HCT116 (cell line): ENCODE measurements at regions not wholly inside any gene's neighbourhood (a gene's known extent, or its start where the extent isn't known, plus 50 kb on each side); places are given as distances from the start of the nearest gene placed in this dataset.
A peak's percentile ranks its signal among the peaks of the same experiment; 100 is the strongest.

Experiments
- ATAC-seq: fragments of 200-7000 bp; cut with Tn5 transposase; 2 replicates; pipeline ENCODE4 v1.9.1; 2020; ENCODE audit warnings: mild to moderate bottlenecking, moderate library complexity
- BruUV-seq: library from RNA; stranded (reverse); fragments of 400-500 nt; replicated peaks from 2 replicates; lab custom pipeline; 2021; lab: Mats Ljungman, UMichigan
- CTCF ChIA-PET: fragments of 300-600 bp; sonication (Branson Sonifier 250); formaldehyde crosslinking; loops from one replicate; lab custom pipeline; 2021; ENCODE audit warnings: antibody characterized with exemption; lab: Charles Lee
- POLR2A ChIA-PET: fragments of 300-600, 350-600 bp; sonication (Branson Sonifier 250); formaldehyde crosslinking; loops from one replicate; lab custom pipeline; 2021; ENCODE audit warnings: antibody characterized with exemption; lab: Charles Lee
- RAD21 ChIA-PET, 2 experiments: fragments of 300-600 bp; sonication (Branson Sonifier 250); formaldehyde crosslinking; loops; one replicate each; lab custom pipeline; 2023; ENCODE audit warnings: low total read pairs in 2 of 2; ENCODE audit not compliant: uncharacterized antibody in 2 of 2, unreplicated experiment in 2 of 2, low non-redundant PET in 1 of 2; lab: Charles Lee
- DNase-seq: peaks from one replicate; pipeline ENCODE4 v3.0.0-alpha.2; 2010; ENCODE audit warnings: low read depth, low spot score
- H2AFZ ChIP-seq: fragments of 200-600 bp; shearing (Covaris generic), sonication (generic); 2 replicates; pipeline ENCODE4 v1.6.1; 2017; ENCODE audit warnings: low read depth, mixed run types, mixed read lengths, antibody characterized with exemption, low read length; ENCODE audit not compliant: poor library complexity, severe bottlenecking
- H3K27ac ChIP-seq: 2 replicates; pipeline ENCODE4 v1.5.1; 2012; ENCODE audit warnings: low read depth, low read length
- H3K27me3 ChIP-seq: fragments of 200-600 bp; sonication (generic); 2 replicates; pipeline ENCODE4 v1.6.1; 2016; ENCODE audit warnings: mixed run types, low read length, mixed read lengths; ENCODE audit not compliant: insufficient read depth
- H3K36me3 ChIP-seq, 2 experiments: fragments of 200-500 bp in 1 of 2; fragments of 200-600 bp in 1 of 2; sonication (Bioruptor generic) in 1 of 2; sonication (generic) in 1 of 2; 2 replicates each; pipeline versions ENCODE4 v1.5.1 to v1.6.1; 2014 to 2016; ENCODE audit warnings: low read length in 2 of 2, inconsistent platforms in 1 of 2, mixed read lengths in 1 of 2, mixed run types in 1 of 2; ENCODE audit not compliant: insufficient read depth in 2 of 2, control insufficient read depth in 1 of 2
- H3K4me1 ChIP-seq, 2 experiments: fragments of 200-600 bp in 1 of 2; sonication (generic) in 1 of 2; 2 replicates each; pipeline versions ENCODE4 v1.5.1 to v1.6.1; 2012 to 2017; ENCODE audit warnings: low read length in 2 of 2, inconsistent platforms in 1 of 2, mild to moderate bottlenecking in 1 of 2, mixed read lengths in 1 of 2, mixed run types in 1 of 2, moderate library complexity in 1 of 2; ENCODE audit not compliant: insufficient read depth in 2 of 2, control insufficient read depth in 1 of 2
- H3K4me2 ChIP-seq: fragments of 200-600 bp; sonication (generic); 2 replicates; pipeline ENCODE4 v1.6.1; 2017; ENCODE audit warnings: mixed run types, low read length, mixed read lengths
- H3K4me3 ChIP-seq, 2 experiments: fragments of 200-600 bp in 1 of 2; sonication (generic) in 1 of 2; replicated peaks in 1 of 2; 2 replicates each; pipeline ENCODE4 v1.5.1; 2011 to 2016; ENCODE audit warnings: low read length in 2 of 2, control low read depth in 1 of 2, low read depth in 1 of 2, mild to moderate bottlenecking in 1 of 2, mixed read lengths in 1 of 2, mixed run types in 1 of 2
- H3K79me2 ChIP-seq: fragments of 200-600 bp; sonication (generic); 2 replicates; pipeline ENCODE4 v1.6.1; 2017; ENCODE audit warnings: mild to moderate bottlenecking, mixed run types, low read length, moderate library complexity, mixed read lengths; ENCODE audit not compliant: insufficient read depth
- H3K9ac ChIP-seq: fragments of 200-600 bp; sonication (generic); 2 replicates; pipeline ENCODE4 v1.6.1; 2016; ENCODE audit warnings: low read length, mixed read lengths
- H3K9me2 ChIP-seq: fragments of 200-600 bp; sonication (generic), shearing (Covaris generic); 2 replicates; pipeline ENCODE4 v1.6.1; 2017; ENCODE audit warnings: mixed run types, mild to moderate bottlenecking, moderate library complexity; ENCODE audit not compliant: insufficient read depth
- H3K9me3 ChIP-seq, 2 experiments: fragments of 200-500 bp in 1 of 2; fragments of 200-600 bp in 1 of 2; sonication (Bioruptor generic) in 1 of 2; sonication (generic) in 1 of 2; 2 replicates each; pipeline ENCODE4 v1.6.1; 2014 to 2017; ENCODE audit warnings: low read length in 2 of 2, mixed read lengths in 2 of 2, inconsistent platforms in 1 of 2, low read depth in 1 of 2, mild to moderate bottlenecking in 1 of 2, mixed run types in 1 of 2, moderate library complexity in 1 of 2; ENCODE audit not compliant: control insufficient read depth in 1 of 2, insufficient read depth in 1 of 2
- H4K20me1 ChIP-seq: fragments of 200-600 bp; sonication (generic), shearing (Covaris generic); 2 replicates; pipeline ENCODE4 v1.6.1; 2017; ENCODE audit warnings: mixed run types, mild to moderate bottlenecking, moderate library complexity; ENCODE audit not compliant: insufficient read depth
- CEBPB ChIP-seq: IDR thresholded peaks from 2 replicates; pipeline ENCODE4 v1.6.1; 2012; ENCODE audit warnings: low read depth
- EGR1 ChIP-seq: IDR thresholded peaks from 2 replicates; pipeline ENCODE4 v1.6.1; 2012; ENCODE audit warnings: low read depth
- ELF1 ChIP-seq: IDR thresholded peaks from 2 replicates; pipeline ENCODE4 v1.6.1; 2012; ENCODE audit warnings: low read depth, borderline replicate concordance
- EZH2 ChIP-seq: fragments of 200-600 bp; sonication (generic); IDR thresholded peaks from 2 replicates; pipeline ENCODE4 v1.6.1; 2017; ENCODE audit warnings: antibody characterized with exemption, mixed run types
- FOSL1 ChIP-seq: IDR thresholded peaks from 2 replicates; pipeline ENCODE4 v1.6.1; 2012; ENCODE audit warnings: low read depth
- JUND ChIP-seq: IDR thresholded peaks from 2 replicates; pipeline ENCODE4 v1.6.1; 2012
- POLR2AphosphoS5 ChIP-seq: IDR thresholded peaks from 2 replicates; pipeline ENCODE4 v1.6.1; 2011; ENCODE audit warnings: mild to moderate bottlenecking, low read depth, low read length, moderate library complexity
- RAD21 ChIP-seq: IDR thresholded peaks from 2 replicates; pipeline ENCODE4 v1.6.1; 2012; ENCODE audit warnings: low read depth, mild to moderate bottlenecking
- SIN3A ChIP-seq: IDR thresholded peaks from 2 replicates; pipeline ENCODE4 v1.6.1; 2012; ENCODE audit warnings: low read depth
- SRF ChIP-seq: IDR thresholded peaks from 2 replicates; pipeline ENCODE4 v1.6.1; 2012; ENCODE audit warnings: low read depth
- TCF7L2 ChIP-seq: IDR thresholded peaks from 2 replicates; pipeline ENCODE4 v1.7.0; 2011; ENCODE audit warnings: borderline replicate concordance, inconsistent platforms; ENCODE audit not compliant: insufficient read depth, insufficient read length; ENCODE audit errors: extremely low read depth
- YY1 ChIP-seq: IDR thresholded peaks from 2 replicates; pipeline ENCODE4 v1.6.1; 2011; ENCODE audit warnings: low read length, low read depth, moderate library complexity, mild to moderate bottlenecking; ENCODE audit not compliant: insufficient replicate concordance; ENCODE audit errors: extremely low read depth
- intact Hi-C: fragments of 100-400 bp; cut with micrococcal nuclease; formaldehyde crosslinking; loops from 2 replicates; pipeline ENCODE4 v1.10.0; 2022
- TF ChIP-seq, protein P1 (sequence below): IDR thresholded peaks from 2 replicates; pipeline ENCODE4 v1.6.1; 2012
- TF ChIP-seq, protein P2 (sequence below), 3 experiments: fragments of 200-600 bp in 1 of 3; sonication (generic) in 1 of 3; IDR thresholded peaks in 2 of 3; conservative IDR thresholded peaks in 1 of 3; 2 replicates each; pipeline ENCODE4 v1.5.1; 2012 to 2017; ENCODE audit warnings: low read depth in 2 of 3, low read length in 2 of 3, antibody characterized with exemption in 1 of 3, borderline replicate concordance in 1 of 3, control low read depth in 1 of 3, mild to moderate bottlenecking in 1 of 3, mixed read lengths in 1 of 3, mixed run types in 1 of 3, moderate library complexity in 1 of 3; ENCODE audit not compliant: insufficient read depth in 1 of 3
- TF ChIP-seq, protein P3 (sequence below): IDR thresholded peaks from 2 replicates; pipeline ENCODE4 v1.6.1; 2012

DNA sequence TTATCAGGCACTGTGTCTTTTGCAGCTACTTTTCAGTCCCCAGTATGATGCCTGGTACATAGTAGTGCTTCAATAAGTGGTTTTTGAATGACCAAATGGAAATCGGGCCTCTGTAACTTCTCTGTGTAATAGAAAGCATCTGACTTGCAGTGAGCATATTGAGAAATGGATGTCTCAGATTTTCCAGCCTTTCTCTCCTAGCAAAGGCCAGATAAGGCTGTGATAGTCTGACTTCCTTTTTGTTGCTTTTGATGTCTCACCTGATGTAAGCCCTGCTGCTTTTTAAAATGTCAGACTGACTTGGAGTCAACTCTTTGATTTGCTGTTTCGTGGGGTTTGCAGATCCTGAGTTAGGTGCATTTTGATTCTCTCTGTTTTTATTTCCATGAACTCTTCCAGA lies 590.0 kb upstream of the ZNF608 start:
- Histone ChIP-seq H3K4me1 (no peaks in the 10 kb centered on the region), H2AFZ (no peak overlapping the region), H3K27me3 (no peaks in the 10 kb centered on the region), H3K9ac (no peak overlapping the region), H3K4me3 (no peak overlapping the region), H3K9me2 (no peaks in the 10 kb centered on the region), H3K79me2 (no peaks in the 10 kb centered on the region), H4K20me1 (no peaks in the 10 kb centered on the region), H3K9me3 (no peaks in the 10 kb centered on the region), H3K36me3 (no peaks in the 10 kb centered on the region), H3K4me2 (no peak overlapping the region), H3K27ac (no peak overlapping the region)
- TF ChIP-seq CEBPB (no peak), JUND (no peak), TCF7L2 (peak; percentile 66)
- TF ChIP-seq, protein P1, sequence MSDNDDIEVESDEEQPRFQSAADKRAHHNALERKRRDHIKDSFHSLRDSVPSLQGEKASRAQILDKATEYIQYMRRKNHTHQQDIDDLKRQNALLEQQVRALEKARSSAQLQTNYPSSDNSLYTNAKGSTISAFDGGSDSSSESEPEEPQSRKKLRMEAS: no peak
- ATAC-seq (no peak), DNase-seq (no peak)
- ChIA-PET POLR2A (no interaction called here), CTCF (no interaction called here), RAD21 (no interaction called here)
- intact Hi-C loops: no loop called here
- BruUV-seq: no TSS peak

DNA sequence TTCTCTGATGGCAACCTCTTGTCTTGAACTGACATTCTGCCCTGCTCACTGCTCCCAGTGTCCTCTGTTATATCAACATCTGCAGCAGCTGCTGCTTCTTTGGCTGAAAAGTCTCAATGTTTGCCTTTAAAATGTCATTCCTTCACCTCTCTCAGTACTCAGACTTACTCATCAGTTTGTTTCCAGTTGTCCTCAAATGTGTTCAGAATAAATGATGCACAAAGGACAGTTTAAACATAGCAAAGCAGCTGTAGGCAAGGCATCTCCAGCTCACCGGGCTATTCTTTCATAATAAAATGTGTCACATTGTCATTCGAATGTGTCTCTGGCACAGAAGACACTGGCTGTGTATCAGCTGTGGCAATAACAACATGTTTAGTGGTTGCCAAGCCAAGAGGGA lies 590.9 kb upstream of the ZNF608 start:
- POLR2A ChIA-PET: no interaction called here
- H3K79me2 ChIP-seq: no peaks in the 10 kb centered on the region
- CTCF ChIA-PET: no interaction called here
- H3K36me3 ChIP-seq: no peaks in the 10 kb centered on the region
- RAD21 ChIA-PET: no interaction called here
- H3K9ac ChIP-seq: no peak overlapping the region
- no peaks in the 10 kb centered on the region for H3K9me2 ChIP-seq
- no peak overlapping the region for H3K4me3 ChIP-seq
- no peaks in the 10 kb centered on the region for H3K9me3 ChIP-seq
- TF ChIP-seq, protein P2, sequence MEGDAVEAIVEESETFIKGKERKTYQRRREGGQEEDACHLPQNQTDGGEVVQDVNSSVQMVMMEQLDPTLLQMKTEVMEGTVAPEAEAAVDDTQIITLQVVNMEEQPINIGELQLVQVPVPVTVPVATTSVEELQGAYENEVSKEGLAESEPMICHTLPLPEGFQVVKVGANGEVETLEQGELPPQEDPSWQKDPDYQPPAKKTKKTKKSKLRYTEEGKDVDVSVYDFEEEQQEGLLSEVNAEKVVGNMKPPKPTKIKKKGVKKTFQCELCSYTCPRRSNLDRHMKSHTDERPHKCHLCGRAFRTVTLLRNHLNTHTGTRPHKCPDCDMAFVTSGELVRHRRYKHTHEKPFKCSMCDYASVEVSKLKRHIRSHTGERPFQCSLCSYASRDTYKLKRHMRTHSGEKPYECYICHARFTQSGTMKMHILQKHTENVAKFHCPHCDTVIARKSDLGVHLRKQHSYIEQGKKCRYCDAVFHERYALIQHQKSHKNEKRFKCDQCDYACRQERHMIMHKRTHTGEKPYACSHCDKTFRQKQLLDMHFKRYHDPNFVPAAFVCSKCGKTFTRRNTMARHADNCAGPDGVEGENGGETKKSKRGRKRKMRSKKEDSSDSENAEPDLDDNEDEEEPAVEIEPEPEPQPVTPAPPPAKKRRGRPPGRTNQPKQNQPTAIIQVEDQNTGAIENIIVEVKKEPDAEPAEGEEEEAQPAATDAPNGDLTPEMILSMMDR (IDR thresholded peaks at IDR 0.05 in 2 of 3, conservative IDR thresholded peaks at IDR 0.05 in 1 of 3; ENCODE audit: borderline replicate concordance in 1 of 3, insufficient read depth in 1 of 3, low read depth in 2 of 3, low read length in 2 of 3): no peak
- TF ChIP-seq YY1: no peak
- no peak for TF ChIP-seq SRF
- no peak for TF ChIP-seq POLR2AphosphoS5
- TF ChIP-seq EZH2: no peak
- TF ChIP-seq RAD21: no peak
- no peak for TF ChIP-seq CEBPB
- TF ChIP-seq EGR1: no peak
- no peak for TF ChIP-seq ELF1
- TF ChIP-seq SIN3A: no peak
- TF ChIP-seq, protein P3, sequence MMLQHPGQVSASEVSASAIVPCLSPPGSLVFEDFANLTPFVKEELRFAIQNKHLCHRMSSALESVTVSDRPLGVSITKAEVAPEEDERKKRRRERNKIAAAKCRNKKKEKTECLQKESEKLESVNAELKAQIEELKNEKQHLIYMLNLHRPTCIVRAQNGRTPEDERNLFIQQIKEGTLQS: no peak
- no peak for TF ChIP-seq FOSL1
- TF ChIP-seq, all 23 proteins: peak for 0
- ATAC-seq (no peak), DNase-seq (no peak)
- no peaks in the 10 kb centered on the region for H4K20me1 ChIP-seq
- intact Hi-C loops: no loop called here
- no TSS peak for BruUV-seq
- no peak overlapping the region for H3K4me2 ChIP-seq
- no peak overlapping the region for H2AFZ ChIP-seq
- H3K4me1 ChIP-seq: no peaks in the 10 kb centered on the region
- H3K27ac ChIP-seq: no peak overlapping the region
- no peaks in the 10 kb centered on the region for H3K27me3 ChIP-seq
